Peyer's patch (tissue), 2 donors: ENCODE measurements at regions not wholly inside any gene's neighbourhood (a gene's known extent, or its start where the extent isn't known, plus 50 kb on each side); places are given as distances from the start of the nearest gene placed in this dataset.

Experiments
- small RNA-seq, 2 donors: library from RNA; depleted of rRNA; stranded (forward); fragments of <200 nt; gene quantifications; one replicate each; pipeline ENCODE3, GENCODE V24; 2016

Small RNAs in the stretch of these regions (small RNA-seq; reads per million reads assigned to genes)
- gene AC104435.1: 0 reads per million in 2 donors
- gene AC105265.1: 0 reads per million in 2 donors
- gene RNA5SP136: 0 reads per million in 2 donors
- gene RNU1-62P: 0 reads per million in 2 donors
- 0 reads per million in 2 donors for gene UBE2Q2P9
